Ovary (tissue), 3 donors: ENCODE measurements at regions not wholly inside any gene's neighbourhood (a gene's known extent, or its start where the extent isn't known, plus 50 kb on each side); places are given as distances from the start of the nearest gene placed in this dataset.

Source experiments
- EP300 ChIP-seq: sonication (generic); formaldehyde crosslinking; IDR thresholded peaks from one replicate; pipeline ENCODE4 v1.6.1; 2017; ENCODE audit warnings: antibody characterized with exemption
- POLR2A ChIP-seq: fragments of 450-650 bp; IDR thresholded peaks from one replicate; pipeline ENCODE4 v1.6.1; 2017; ENCODE audit warnings: antibody characterized with exemption, mild to moderate bottlenecking, moderate library complexity
- TF ChIP-seq, protein P1 (sequence below), 3 donors: fragments of 450-650 bp in 2 of 3; fragments of 200-600 bp in 1 of 3; IDR thresholded peaks; one replicate each; pipeline versions ENCODE4 v1.5.1 to v1.8.0; 2016 to 2022; ENCODE audit warnings: antibody characterized with exemption in 3 of 3, mild to moderate bottlenecking in 1 of 3
- donor health status: DM: no; HTN: no; CAD: no.

DNA sequence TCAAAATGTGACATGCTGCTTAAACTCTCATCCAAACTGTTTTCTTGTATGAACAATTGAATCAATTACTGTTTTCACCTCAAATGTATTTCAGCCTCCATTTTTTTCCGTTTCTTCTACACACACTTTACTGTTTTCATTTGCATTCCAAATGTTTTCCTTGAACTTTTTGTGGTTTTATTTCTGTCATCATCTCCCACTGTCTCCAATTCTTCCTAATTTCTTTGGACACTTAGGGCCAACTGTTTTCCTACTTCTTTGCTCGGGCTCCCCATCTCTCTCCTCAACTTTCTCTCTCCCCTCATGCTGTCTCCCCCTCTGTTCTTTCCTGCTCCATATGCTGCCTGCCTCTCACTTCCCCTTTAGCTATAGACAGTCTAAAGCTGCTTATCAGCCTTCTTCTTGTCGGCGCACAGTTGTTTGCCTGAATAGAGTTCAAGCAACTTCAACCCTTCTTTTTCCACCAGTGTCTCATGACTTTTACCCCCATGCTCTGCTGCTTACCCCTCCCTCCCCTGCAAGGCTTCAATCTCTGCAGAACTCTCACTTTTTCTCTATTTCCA is 443.4 kb downstream of the DTWD2 start:
- TF ChIP-seq, protein P1, sequence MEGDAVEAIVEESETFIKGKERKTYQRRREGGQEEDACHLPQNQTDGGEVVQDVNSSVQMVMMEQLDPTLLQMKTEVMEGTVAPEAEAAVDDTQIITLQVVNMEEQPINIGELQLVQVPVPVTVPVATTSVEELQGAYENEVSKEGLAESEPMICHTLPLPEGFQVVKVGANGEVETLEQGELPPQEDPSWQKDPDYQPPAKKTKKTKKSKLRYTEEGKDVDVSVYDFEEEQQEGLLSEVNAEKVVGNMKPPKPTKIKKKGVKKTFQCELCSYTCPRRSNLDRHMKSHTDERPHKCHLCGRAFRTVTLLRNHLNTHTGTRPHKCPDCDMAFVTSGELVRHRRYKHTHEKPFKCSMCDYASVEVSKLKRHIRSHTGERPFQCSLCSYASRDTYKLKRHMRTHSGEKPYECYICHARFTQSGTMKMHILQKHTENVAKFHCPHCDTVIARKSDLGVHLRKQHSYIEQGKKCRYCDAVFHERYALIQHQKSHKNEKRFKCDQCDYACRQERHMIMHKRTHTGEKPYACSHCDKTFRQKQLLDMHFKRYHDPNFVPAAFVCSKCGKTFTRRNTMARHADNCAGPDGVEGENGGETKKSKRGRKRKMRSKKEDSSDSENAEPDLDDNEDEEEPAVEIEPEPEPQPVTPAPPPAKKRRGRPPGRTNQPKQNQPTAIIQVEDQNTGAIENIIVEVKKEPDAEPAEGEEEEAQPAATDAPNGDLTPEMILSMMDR (IDR thresholded peaks at IDR 0.05) = no peak
- TF ChIP-seq POLR2A = no peak
- TF ChIP-seq EP300 = no peak
